SU-DHL-6 (cell line): ENCODE measurements at regions not wholly inside any gene's neighbourhood (a gene's known extent, or its start where the extent isn't known, plus 50 kb on each side); places are given as distances from the start of the nearest gene placed in this dataset.

ENCODE experiments used
- CTCF ChIP-seq: fragments of 200-600 bp; sonication (generic); IDR thresholded peaks from one replicate; pipeline ENCODE4 v1.5.1; 2017; ENCODE audit warnings: antibody characterized with exemption, mild to moderate bottlenecking, low read length, moderate library complexity; ENCODE audit not compliant: insufficient read depth, poor library complexity, severe bottlenecking
- EZH2phosphoT487 ChIP-seq: fragments of 200-600 bp; sonication (generic), shearing (Covaris generic); conservative IDR thresholded peaks from 2 replicates; pipeline ENCODE4 v1.6.1; 2018; ENCODE audit warnings: mild to moderate bottlenecking, antibody characterized with exemption, low read length, moderate library complexity, mixed read lengths

- TF ChIP-seq CTCF (no peak), EZH2phosphoT487 (no peak)
These were observed 68.1 kb upstream of the PODXL start for GRCh38 chr7:131624536-131624935.
